AG09319 (cell line): ENCODE measurements at regions not wholly inside any gene's neighbourhood (a gene's known extent, or its start where the extent isn't known, plus 50 kb on each side); places are given as distances from the start of the nearest gene placed in this dataset.
A peak's percentile ranks its signal among the peaks of the same experiment; 100 is the strongest.

ENCODE experiments used
- DNase-seq: peaks from one replicate; pipeline ENCODE4 v3.0.0-alpha.2; 2010; ENCODE audit warnings: low read depth; ENCODE audit errors: extremely low read depth
- TF ChIP-seq, protein P1 (sequence below): IDR thresholded peaks from 2 replicates; pipeline ENCODE4 v1.5.1; 2011; ENCODE audit warnings: low read depth, mild to moderate bottlenecking, inconsistent platforms, low read length, moderate library complexity

GRCh38 chr2:144206019-144206418, 313.9 kb downstream of the ZEB2 start:
- TF ChIP-seq, protein P1, sequence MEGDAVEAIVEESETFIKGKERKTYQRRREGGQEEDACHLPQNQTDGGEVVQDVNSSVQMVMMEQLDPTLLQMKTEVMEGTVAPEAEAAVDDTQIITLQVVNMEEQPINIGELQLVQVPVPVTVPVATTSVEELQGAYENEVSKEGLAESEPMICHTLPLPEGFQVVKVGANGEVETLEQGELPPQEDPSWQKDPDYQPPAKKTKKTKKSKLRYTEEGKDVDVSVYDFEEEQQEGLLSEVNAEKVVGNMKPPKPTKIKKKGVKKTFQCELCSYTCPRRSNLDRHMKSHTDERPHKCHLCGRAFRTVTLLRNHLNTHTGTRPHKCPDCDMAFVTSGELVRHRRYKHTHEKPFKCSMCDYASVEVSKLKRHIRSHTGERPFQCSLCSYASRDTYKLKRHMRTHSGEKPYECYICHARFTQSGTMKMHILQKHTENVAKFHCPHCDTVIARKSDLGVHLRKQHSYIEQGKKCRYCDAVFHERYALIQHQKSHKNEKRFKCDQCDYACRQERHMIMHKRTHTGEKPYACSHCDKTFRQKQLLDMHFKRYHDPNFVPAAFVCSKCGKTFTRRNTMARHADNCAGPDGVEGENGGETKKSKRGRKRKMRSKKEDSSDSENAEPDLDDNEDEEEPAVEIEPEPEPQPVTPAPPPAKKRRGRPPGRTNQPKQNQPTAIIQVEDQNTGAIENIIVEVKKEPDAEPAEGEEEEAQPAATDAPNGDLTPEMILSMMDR = no peak
- DNase-seq = no peak

DNA sequence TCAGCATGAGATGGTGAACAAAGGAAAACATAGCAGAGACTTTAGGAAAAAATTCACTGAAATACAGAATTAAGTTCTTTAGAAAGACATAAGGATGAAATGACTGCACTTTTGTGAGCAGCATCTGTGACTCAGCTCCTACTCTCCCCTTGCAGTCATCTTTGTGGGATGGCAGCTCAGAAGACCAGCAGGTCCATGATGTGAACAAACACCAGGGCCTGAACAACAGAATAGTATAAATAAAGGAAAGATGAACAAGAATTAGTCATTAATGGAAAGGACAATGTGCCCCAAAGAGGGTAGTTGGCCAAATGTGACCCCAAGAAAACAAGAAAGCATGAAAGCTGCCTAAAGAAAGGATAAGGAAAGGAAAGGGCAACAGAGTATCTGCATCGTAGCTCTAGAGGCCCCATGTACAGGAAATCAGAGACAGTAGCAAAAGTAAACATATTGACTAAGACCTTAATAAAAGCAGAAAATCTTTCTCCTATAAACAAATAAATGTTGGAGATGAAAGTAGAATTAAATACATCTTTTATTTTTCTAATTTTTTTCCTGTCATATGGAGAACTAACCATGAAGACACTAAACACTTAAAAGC, 318.0 kb downstream of the ZEB2 start:
- TF ChIP-seq, protein P1 = no peak
- DNase-seq = no peak

DNA sequence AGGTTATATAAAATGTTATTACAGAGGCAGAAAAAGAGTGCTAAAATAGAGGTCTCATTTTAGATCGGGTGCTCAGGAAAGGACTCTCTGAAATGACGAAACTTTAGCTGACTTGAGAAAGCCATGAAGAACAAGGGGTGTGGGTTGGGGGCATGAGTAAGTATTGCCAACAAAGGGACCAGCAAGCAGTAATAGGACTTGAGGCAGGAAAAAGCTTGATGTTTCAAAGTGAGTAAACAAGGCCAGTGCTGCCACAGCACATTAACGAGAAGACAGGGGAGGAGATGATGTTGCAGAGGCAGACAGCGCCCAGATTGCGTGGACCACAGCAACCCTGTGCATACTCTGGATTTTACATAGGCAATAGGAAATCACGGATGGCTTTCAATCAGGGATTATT, 318.8 kb downstream of the ZEB2 start:
- no peak for DNase-seq
- TF ChIP-seq, protein P1 = no peak

DNA sequence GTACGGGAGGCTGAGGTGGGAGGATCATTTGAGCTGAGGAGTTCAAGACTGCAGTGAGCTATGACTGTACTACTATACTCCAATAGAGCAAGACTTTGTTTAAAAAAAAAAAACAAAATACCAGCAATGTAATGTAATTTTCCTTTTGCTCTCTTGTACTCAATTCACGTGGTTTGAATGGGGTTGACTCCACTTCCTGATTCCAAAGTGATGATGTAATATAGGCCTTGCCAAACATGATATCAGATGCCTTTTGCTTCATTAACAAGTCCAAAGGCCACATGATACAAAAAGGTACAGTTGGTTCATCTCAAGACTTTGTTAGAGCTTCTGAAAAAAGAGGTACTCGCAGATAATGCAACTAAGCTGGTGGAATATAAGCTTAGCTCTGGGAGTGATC, 321.8 kb downstream of the ZEB2 start:
- TF ChIP-seq, protein P1 = no peak

GRCh38 chr2:144194326-144195071, 325.4 kb downstream of the ZEB2 start:
- no peak for DNase-seq

More for the DNA sequence above, 321.8 kb downstream of the ZEB2 start:
- no peak for DNase-seq

DNA sequence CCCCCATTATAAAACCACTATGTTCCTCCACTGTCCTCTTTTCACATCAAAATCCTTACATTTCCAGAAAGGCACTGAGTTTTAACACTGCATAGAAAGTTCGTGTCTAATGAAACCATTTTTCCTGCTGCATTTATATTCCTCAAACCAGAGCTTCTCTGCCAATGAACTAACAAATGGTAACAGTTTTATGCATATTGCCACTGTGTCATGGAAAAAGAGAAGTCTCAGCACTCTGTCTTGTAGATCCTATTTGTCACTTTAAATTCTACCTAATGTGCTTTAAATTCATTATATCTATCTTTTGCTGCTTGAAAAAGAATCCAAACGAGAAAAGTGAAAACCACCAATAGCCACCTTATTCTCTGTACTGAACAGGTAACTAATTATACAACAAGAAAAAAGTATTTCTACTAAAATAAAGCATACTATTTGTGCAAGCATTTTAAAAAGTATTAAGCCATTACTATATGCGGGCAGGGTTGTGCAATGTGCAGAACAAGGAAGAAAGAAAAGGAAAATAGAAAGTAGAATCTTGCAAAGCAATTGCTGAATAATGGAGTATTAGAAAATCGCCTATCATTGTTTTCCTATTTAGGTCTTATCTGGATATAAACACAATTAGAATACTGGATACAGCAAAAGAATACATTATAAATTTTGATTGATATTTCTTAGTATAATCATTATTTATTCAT, 328.9 kb downstream of the ZEB2 start:
- TF ChIP-seq, protein P1 = no peak
- no peak for DNase-seq

More at GRCh38 chr2:144194326-144195071, 325.4 kb downstream of the ZEB2 start:
- TF ChIP-seq, protein P1 = no peak

DNA sequence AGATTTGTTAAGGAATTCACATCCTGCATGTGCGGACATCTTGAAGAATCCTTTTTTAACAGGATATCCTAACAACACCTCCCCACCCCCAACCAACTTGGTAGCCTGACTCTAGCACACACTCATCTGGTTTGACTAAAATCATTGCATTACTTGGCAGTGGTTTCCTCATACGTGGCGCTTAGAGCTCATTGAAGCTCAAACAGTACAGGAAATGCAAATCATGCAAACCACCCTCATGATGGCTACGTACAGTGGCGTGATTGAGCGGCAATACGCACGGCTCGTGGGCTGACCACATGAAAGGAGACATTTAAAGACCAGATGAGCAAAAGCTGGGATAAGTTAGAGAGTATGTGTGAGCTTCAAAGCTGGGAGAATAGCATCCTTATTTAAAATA, 336.2 kb downstream of the ZEB2 start:
- TF ChIP-seq, protein P1 = no peak
- DNase-seq = peak; percentile 83
